A549 (cell line): ENCODE measurements at regions not wholly inside any gene's neighbourhood (a gene's known extent, or its start where the extent isn't known, plus 50 kb on each side); places are given as distances from the start of the nearest gene placed in this dataset.

Experiments used
- CTCF ChIP-seq: fragments of >200 bp; sonication (Bioruptor Twin); formaldehyde crosslinking; IDR thresholded peaks from 3 replicates; pipeline ENCODE4 v1.5.1; 2016
- ELK1 ChIP-seq: fragments of 150-350 bp; IDR thresholded peaks from 2 replicates; pipeline ENCODE4 v1.6.1; 2014; ENCODE audit warnings: low read depth, mild to moderate bottlenecking, low read length
- EP300 ChIP-seq, 2 experiments: fragments of >200 bp; sonication (Bioruptor Twin); formaldehyde crosslinking; IDR thresholded peaks; 2 replicates in 1 of 2; 3 replicates in 1 of 2; pipeline ENCODE4 v1.6.1; 2016 to 2017
- JUN ChIP-seq, 2 experiments: fragments of >200 bp; sonication (Bioruptor Twin); formaldehyde crosslinking; IDR thresholded peaks; 2 replicates in 1 of 2; 3 replicates in 1 of 2; pipeline ENCODE4 v1.6.1; 2016 to 2017
- MAX ChIP-seq: IDR thresholded peaks from 2 replicates; pipeline ENCODE4 v1.6.1; 2012
- MYC ChIP-seq: IDR thresholded peaks from 2 replicates; pipeline ENCODE4 v1.6.1; 2012; ENCODE audit warnings: mild to moderate bottlenecking, inconsistent platforms, low read length, improper control_type of control experiment, borderline replicate concordance
- NFE2L2 ChIP-seq: fragments of 150-350 bp; conservative IDR thresholded peaks from 2 replicates; pipeline ENCODE4 v1.6.1; 2014; ENCODE audit warnings: low read length
- PHF8 ChIP-seq: fragments of 200-600 bp; sonication (generic); IDR thresholded peaks from 2 replicates; pipeline ENCODE4 v1.6.1; 2016; ENCODE audit warnings: low read depth, mild to moderate bottlenecking, antibody characterized with exemption, moderate library complexity, borderline replicate concordance
- POLR2A ChIP-seq: IDR thresholded peaks from 2 replicates; pipeline ENCODE4 v1.6.1; 2012; ENCODE audit warnings: mild to moderate bottlenecking, low read length
- RAD21 ChIP-seq, 2 experiments: fragments of >200 bp in 1 of 2; sonication (Bioruptor Twin) in 1 of 2; formaldehyde crosslinking in 1 of 2; IDR thresholded peaks in 1 of 2; conservative IDR thresholded peaks in 1 of 2; 2 replicates in 1 of 2; 3 replicates in 1 of 2; pipeline ENCODE4 v1.6.1; 2012 to 2018; ENCODE audit warnings: inconsistent platforms in 1 of 2
- RCOR1 ChIP-seq: fragments of 150-350 bp; IDR thresholded peaks from 2 replicates; pipeline ENCODE4 v1.6.1; 2014; ENCODE audit warnings: antibody characterized with exemption, low read length, low read depth
- TP53 ChIP-seq: fragments of 250-450 bp; sonication (Bioruptor Pico); IDR thresholded peaks from 2 replicates; pipeline ENCODE4 v1.5.0; 2021; ENCODE audit warnings: mild to moderate bottlenecking, moderate library complexity
- ZC3H11A ChIP-seq: fragments of 450-650 bp; IDR thresholded peaks from 2 replicates; pipeline ENCODE4 v1.6.1; 2014; ENCODE audit warnings: antibody characterized with exemption, mild to moderate bottlenecking

DNA sequence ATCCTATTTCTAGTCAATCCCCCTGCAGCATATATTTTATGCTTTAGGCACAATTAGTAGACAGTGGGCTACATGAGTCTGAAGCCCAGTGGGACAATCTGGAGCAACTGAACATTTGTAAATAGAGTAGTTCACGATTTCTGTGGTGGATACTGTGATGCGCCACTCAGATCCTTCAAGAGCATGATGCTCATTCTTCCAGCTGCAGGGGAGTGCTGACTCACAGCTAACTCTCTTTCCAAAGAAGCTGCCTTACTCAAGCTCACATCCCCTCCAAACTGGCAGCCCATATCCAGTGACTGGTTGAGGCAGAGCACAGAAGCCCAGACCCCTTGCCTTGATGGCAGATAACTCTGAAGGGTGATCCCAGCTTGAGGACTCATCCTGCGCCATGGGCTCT, 224.2 kb upstream of the EEA1 start:
- TF ChIP-seq CTCF (no peak), JUN (IDR thresholded peaks at IDR 0.05) (no peak), EP300 (IDR thresholded peaks at IDR 0.05) (no peak), POLR2A (no peak), MYC (no peak), ELK1 (no peak), ZC3H11A (no peak), RCOR1 (no peak), PHF8 (no peak), TP53 (CRISPR knock-in tag) (no peak), NFE2L2 (no peak), MAX (no peak), RAD21 (conservative IDR thresholded peaks at IDR 0.05 in 1 of 2, IDR thresholded peaks at IDR 0.05 in 1 of 2) (no peak)
